ENCODE measurements at regions not wholly inside any gene's neighbourhood (a gene's known extent, or its start where the extent isn't known, plus 50 kb on each side); places are given as distances from the start of the nearest gene placed in this dataset.

DNA sequence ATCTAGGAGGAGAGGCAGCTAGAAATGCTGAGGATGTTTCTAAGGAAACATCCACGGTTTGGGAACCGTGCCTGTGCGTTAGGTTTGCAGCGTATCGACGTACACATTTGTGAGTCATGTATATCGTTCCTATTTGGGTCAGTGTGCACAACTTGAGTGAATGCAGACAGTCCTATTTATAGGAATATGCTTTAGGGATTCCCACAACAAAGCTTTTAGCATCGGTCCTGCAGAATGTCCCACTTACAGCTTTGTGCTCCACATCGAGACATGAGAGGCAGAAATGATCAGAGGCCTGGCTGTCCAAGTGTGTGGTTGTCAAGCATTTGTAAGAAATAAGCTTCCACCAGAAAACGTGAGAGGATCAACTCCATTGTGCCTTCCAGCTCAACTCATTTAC lies 1282.7 kb upstream of the WWC1 start:
- H3K36me3 ChIP-seq (ENCODE audit: insufficient read depth, low read length): no peaks in the 10 kb centered on the region
- no peaks in the 10 kb centered on the region for H3K9me2 ChIP-seq (ENCODE audit: low read depth, low read length)
- no peaks in the 10 kb centered on the region for H3K27me3 ChIP-seq (ENCODE audit: insufficient read depth, low read length)
- H3K4me3 ChIP-seq (ENCODE audit: low read depth, low read length, poor library complexity, severe bottlenecking): no peak overlapping the region
- H3F3A ChIP-seq (ENCODE audit: insufficient read depth, low read length): no peaks in the 10 kb centered on the region
- H3K4me2 ChIP-seq (ENCODE audit: low read length): no peak overlapping the region
- no peaks in the 10 kb centered on the region for H3K4me1 ChIP-seq (ENCODE audit: insufficient read depth, low read length, severe bottlenecking)
- H3K79me2 ChIP-seq (ENCODE audit: insufficient read depth, low read length): no peaks in the 10 kb centered on the region
- H3K9ac ChIP-seq (ENCODE audit: low read length): no peak overlapping the region
- no peak for TF ChIP-seq EZH2 (IDR thresholded peaks at IDR 0.05; ENCODE audit: borderline replicate concordance, low read length)
- TF ChIP-seq, protein P1, sequence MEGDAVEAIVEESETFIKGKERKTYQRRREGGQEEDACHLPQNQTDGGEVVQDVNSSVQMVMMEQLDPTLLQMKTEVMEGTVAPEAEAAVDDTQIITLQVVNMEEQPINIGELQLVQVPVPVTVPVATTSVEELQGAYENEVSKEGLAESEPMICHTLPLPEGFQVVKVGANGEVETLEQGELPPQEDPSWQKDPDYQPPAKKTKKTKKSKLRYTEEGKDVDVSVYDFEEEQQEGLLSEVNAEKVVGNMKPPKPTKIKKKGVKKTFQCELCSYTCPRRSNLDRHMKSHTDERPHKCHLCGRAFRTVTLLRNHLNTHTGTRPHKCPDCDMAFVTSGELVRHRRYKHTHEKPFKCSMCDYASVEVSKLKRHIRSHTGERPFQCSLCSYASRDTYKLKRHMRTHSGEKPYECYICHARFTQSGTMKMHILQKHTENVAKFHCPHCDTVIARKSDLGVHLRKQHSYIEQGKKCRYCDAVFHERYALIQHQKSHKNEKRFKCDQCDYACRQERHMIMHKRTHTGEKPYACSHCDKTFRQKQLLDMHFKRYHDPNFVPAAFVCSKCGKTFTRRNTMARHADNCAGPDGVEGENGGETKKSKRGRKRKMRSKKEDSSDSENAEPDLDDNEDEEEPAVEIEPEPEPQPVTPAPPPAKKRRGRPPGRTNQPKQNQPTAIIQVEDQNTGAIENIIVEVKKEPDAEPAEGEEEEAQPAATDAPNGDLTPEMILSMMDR (IDR thresholded peaks at IDR 0.05; ENCODE audit: low read length): no peak
- no peak overlapping the region for H2AFZ ChIP-seq (ENCODE audit: low read length)
- no peak overlapping the region for H3K27ac ChIP-seq (ENCODE audit: low read depth, low read length, poor library complexity, severe bottlenecking)
- no peaks in the 10 kb centered on the region for H4K20me1 ChIP-seq (ENCODE audit: insufficient read depth, low read length)
- no peaks in the 10 kb centered on the region for H3K9me3 ChIP-seq (ENCODE audit: low read length)

DNA sequence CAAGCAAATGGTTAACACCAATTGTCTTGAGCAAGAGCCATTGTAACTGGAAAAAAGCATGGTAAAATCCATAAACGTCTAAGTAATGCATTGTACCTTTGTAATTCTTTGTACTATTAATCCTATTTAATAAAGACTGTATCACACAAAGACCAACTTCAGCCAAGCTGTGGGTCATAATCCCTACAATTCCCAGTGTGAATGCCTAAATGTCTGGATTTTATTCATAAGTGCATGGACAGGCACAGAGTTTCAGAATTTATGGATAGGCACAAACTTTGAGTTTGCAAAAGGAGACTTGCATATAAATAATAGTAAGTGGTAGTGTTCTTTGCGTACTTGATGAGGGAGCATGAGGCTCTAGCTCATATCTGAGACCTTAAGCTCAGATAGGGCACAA lies 1280.2 kb upstream of the WWC1 start:
- no peaks in the 10 kb centered on the region for H3K79me2 ChIP-seq (ENCODE audit: insufficient read depth, low read length)
- H3K27ac ChIP-seq (ENCODE audit: low read depth, low read length, poor library complexity, severe bottlenecking): no peak overlapping the region
- no peaks in the 10 kb centered on the region for H3K36me3 ChIP-seq (ENCODE audit: insufficient read depth, low read length)
- H3K9me2 ChIP-seq (ENCODE audit: low read depth, low read length): no peaks in the 10 kb centered on the region
- H3K27me3 ChIP-seq (ENCODE audit: insufficient read depth, low read length): no peaks in the 10 kb centered on the region
- no peaks in the 10 kb centered on the region for H4K20me1 ChIP-seq (ENCODE audit: insufficient read depth, low read length)
- no peak overlapping the region for H3K9ac ChIP-seq (ENCODE audit: low read length)
- H3K4me3 ChIP-seq (ENCODE audit: low read depth, low read length, poor library complexity, severe bottlenecking): no peak overlapping the region
- H2AFZ ChIP-seq (ENCODE audit: low read length): no peak overlapping the region
- H3K4me2 ChIP-seq (ENCODE audit: low read length): no peak overlapping the region
- TF ChIP-seq, protein P1 (IDR thresholded peaks at IDR 0.05; ENCODE audit: low read length): no peak
- no peak for TF ChIP-seq EZH2 (IDR thresholded peaks at IDR 0.05; ENCODE audit: borderline replicate concordance, low read length)
- H3F3A ChIP-seq (ENCODE audit: insufficient read depth, low read length): no peaks in the 10 kb centered on the region
- H3K9me3 ChIP-seq (ENCODE audit: low read length): no peaks in the 10 kb centered on the region
- no peaks in the 10 kb centered on the region for H3K4me1 ChIP-seq (ENCODE audit: insufficient read depth, low read length, severe bottlenecking)

DNA sequence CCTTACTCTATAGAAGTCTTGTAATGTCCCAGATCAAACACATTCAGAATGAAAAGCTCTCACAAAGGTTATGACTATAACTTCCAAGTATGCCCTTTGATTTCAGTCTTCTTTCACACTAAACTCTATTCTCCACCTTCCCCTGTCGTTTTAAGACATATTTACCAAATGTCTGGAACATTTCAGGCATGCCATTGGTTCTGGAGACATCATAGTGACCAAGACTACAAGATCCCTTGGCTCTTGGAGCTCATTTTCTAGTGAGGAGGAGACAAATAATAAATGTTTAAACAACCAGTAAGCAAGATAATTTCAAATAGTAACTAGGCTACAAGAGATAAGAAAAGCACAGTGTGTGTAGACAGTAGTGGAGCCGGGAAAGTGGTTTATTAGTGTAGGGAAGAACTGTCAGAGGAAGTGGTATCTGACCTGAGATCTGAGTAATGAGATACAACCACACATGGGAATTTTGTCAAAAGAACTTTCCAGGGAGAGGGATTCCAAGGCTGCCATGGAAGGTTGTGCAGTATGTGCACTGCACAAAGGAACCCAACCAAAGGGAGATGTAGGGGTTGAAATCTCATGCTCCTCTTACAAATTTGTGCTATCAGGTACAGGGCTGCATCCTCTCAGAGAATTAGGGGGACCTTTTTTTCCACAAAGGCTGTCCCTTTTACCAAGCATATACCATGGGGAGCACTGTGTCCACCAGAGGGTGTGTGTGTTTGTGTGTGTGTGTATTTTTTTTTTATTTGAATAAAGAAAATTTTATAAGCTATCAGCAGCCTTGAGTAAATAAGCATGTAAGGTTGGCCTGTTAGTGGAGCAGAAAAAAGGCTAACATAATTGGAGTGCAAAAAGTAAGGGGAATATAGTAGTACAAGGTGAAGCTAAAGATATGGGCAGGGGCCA lies 1279.1 kb upstream of the WWC1 start:
- Histone ChIP-seq H4K20me1 (ENCODE audit: insufficient read depth, low read length) (no peaks in the 10 kb centered on the region), H2AFZ (ENCODE audit: low read length) (no peak overlapping the region), H3K4me1 (ENCODE audit: insufficient read depth, low read length, severe bottlenecking) (no peaks in the 10 kb centered on the region), H3K4me2 (ENCODE audit: low read length) (no peak overlapping the region), H3K9me3 (ENCODE audit: low read length) (no peaks in the 10 kb centered on the region), H3K9me2 (ENCODE audit: low read depth, low read length) (no peaks in the 10 kb centered on the region), H3K79me2 (ENCODE audit: insufficient read depth, low read length) (no peaks in the 10 kb centered on the region), H3K27me3 (ENCODE audit: insufficient read depth, low read length) (no peaks in the 10 kb centered on the region), H3K9ac (ENCODE audit: low read length) (no peak overlapping the region), H3F3A (ENCODE audit: insufficient read depth, low read length) (no peaks in the 10 kb centered on the region), H3K4me3 (ENCODE audit: low read depth, low read length, poor library complexity, severe bottlenecking) (no peak overlapping the region), H3K27ac (ENCODE audit: low read depth, low read length, poor library complexity, severe bottlenecking) (no peak overlapping the region), H3K36me3 (ENCODE audit: insufficient read depth, low read length) (no peaks in the 10 kb centered on the region)
- no peak for TF ChIP-seq EZH2 (IDR thresholded peaks at IDR 0.05; ENCODE audit: borderline replicate concordance, low read length)
- TF ChIP-seq, protein P1 (IDR thresholded peaks at IDR 0.05; ENCODE audit: low read length): no peak
